ENCODE measurements at regions not wholly inside any gene's neighbourhood (a gene's known extent, or its start where the extent isn't known, plus 50 kb on each side); places are given as distances from the start of the nearest gene placed in this dataset.
A peak's percentile ranks its signal among the peaks of the same experiment; 100 is the strongest.

GRCh38 chr13:30816736-30817135, 81.4 kb downstream of the ALOX5AP start:
- CTCF ChIA-PET, result no interaction called here

GRCh38 chr13:30818323-30818960, 83.1 kb downstream of the ALOX5AP start:
- TF ChIP-seq, protein P1, sequence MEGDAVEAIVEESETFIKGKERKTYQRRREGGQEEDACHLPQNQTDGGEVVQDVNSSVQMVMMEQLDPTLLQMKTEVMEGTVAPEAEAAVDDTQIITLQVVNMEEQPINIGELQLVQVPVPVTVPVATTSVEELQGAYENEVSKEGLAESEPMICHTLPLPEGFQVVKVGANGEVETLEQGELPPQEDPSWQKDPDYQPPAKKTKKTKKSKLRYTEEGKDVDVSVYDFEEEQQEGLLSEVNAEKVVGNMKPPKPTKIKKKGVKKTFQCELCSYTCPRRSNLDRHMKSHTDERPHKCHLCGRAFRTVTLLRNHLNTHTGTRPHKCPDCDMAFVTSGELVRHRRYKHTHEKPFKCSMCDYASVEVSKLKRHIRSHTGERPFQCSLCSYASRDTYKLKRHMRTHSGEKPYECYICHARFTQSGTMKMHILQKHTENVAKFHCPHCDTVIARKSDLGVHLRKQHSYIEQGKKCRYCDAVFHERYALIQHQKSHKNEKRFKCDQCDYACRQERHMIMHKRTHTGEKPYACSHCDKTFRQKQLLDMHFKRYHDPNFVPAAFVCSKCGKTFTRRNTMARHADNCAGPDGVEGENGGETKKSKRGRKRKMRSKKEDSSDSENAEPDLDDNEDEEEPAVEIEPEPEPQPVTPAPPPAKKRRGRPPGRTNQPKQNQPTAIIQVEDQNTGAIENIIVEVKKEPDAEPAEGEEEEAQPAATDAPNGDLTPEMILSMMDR (IDR thresholded peaks at IDR 0.05; ENCODE audit: unreplicated experiment), result no peak
- CTCF ChIA-PET, result interaction anchor here (1.1 kb wide), 1 partner anchor 13 kb away, joined by 3 read pairs; no protein-coding TSS in a partner anchor
- Mint-ChIP-seq H3K4me3 (ENCODE audit: low read depth, unreplicated experiment) (no peak overlapping the region), H3K9me3 (ENCODE audit: low read depth, unreplicated experiment) (no peaks in the 10 kb centered on the region), H3K27ac (ENCODE audit: unreplicated experiment) (peak overlapping the region; percentile 70), H3K27me3 (ENCODE audit: unreplicated experiment) (no peaks in the 10 kb centered on the region), H3K4me1 (ENCODE audit: low read depth, unreplicated experiment) (peaks cover 31% of the 10 kb centered on the region), H3K36me3 (ENCODE audit: insufficient read depth, unreplicated experiment) (no peaks in the 10 kb centered on the region)
- intact Hi-C loops (cut with micrococcal nuclease; ENCODE audit: unreplicated experiment), result no loop called here
- DNase-seq, result no peak
- no TSS peak for BruUV-seq (replicated peaks)

More at GRCh38 chr13:30816736-30817135, 81.4 kb downstream of the ALOX5AP start:
- no peaks in the 10 kb centered on the region for H3K9me3 Mint-ChIP-seq (ENCODE audit: low read depth, unreplicated experiment)
- no peaks in the 10 kb centered on the region for H3K36me3 Mint-ChIP-seq (ENCODE audit: insufficient read depth, unreplicated experiment)
- no peak overlapping the region for H3K27ac Mint-ChIP-seq (ENCODE audit: unreplicated experiment)
- intact Hi-C loops (cut with micrococcal nuclease; ENCODE audit: unreplicated experiment), result no loop called here
- H3K4me3 Mint-ChIP-seq (ENCODE audit: low read depth, unreplicated experiment), result no peak overlapping the region
- BruUV-seq (replicated peaks), result no TSS peak
- H3K27me3 Mint-ChIP-seq (ENCODE audit: unreplicated experiment), result no peaks in the 10 kb centered on the region
- DNase-seq, result no peak
- peaks cover 31% of the 10 kb centered on the region for H3K4me1 Mint-ChIP-seq (ENCODE audit: low read depth, unreplicated experiment)
- TF ChIP-seq, protein P1 (IDR thresholded peaks at IDR 0.05; ENCODE audit: unreplicated experiment), result no peak

GRCh38 chr13:30819136-30819888, 84.0 kb downstream of the ALOX5AP start:
- CTCF ChIA-PET, result interaction anchor here (1.1 kb wide), 1 partner anchor 14 kb away, joined by 3 read pairs; no protein-coding TSS in a partner anchor
- no peak overlapping the region for H3K4me3 Mint-ChIP-seq (ENCODE audit: low read depth, unreplicated experiment)
- no peaks in the 10 kb centered on the region for H3K36me3 Mint-ChIP-seq (ENCODE audit: insufficient read depth, unreplicated experiment)
- peaks cover 31% of the 10 kb centered on the region for H3K4me1 Mint-ChIP-seq (ENCODE audit: low read depth, unreplicated experiment)
- H3K9me3 Mint-ChIP-seq (ENCODE audit: low read depth, unreplicated experiment), result no peaks in the 10 kb centered on the region
- H3K27me3 Mint-ChIP-seq (ENCODE audit: unreplicated experiment), result no peaks in the 10 kb centered on the region
- BruUV-seq (replicated peaks), result no TSS peak
- intact Hi-C loops (cut with micrococcal nuclease; ENCODE audit: unreplicated experiment), result no loop called here
- H3K27ac Mint-ChIP-seq (ENCODE audit: unreplicated experiment), result peak overlapping the region; percentile 70
- no peak for DNase-seq
- TF ChIP-seq, protein P1 (IDR thresholded peaks at IDR 0.05; ENCODE audit: unreplicated experiment), result no peak

- Mint-ChIP-seq H3K36me3 (ENCODE audit: insufficient read depth, unreplicated experiment) (no peaks in the 10 kb centered on the region), H3K27ac (ENCODE audit: unreplicated experiment) (no peak overlapping the region), H3K4me1 (ENCODE audit: low read depth, unreplicated experiment) (peaks cover 31% of the 10 kb centered on the region), H3K9me3 (ENCODE audit: low read depth, unreplicated experiment) (no peaks in the 10 kb centered on the region), H3K4me3 (ENCODE audit: low read depth, unreplicated experiment) (no peak overlapping the region), H3K27me3 (ENCODE audit: unreplicated experiment) (no peaks in the 10 kb centered on the region)
- intact Hi-C loops (cut with micrococcal nuclease; ENCODE audit: unreplicated experiment), result no loop called here
- TF ChIP-seq, protein P1 (IDR thresholded peaks at IDR 0.05; ENCODE audit: unreplicated experiment), result no peak
- no peak for DNase-seq
- BruUV-seq (replicated peaks), result no TSS peak
- CTCF ChIA-PET, result no interaction called here
These were observed 84.7 kb upstream of the MEDAG start for GRCh38 chr13:30821421-30821820.

Data from Calu3 (cell line).